HG02840 (cell line): ENCODE measurements at regions not wholly inside any gene's neighbourhood (a gene's known extent, or its start where the extent isn't known, plus 50 kb on each side); places are given as distances from the start of the nearest gene placed in this dataset.
"Not testable (repeated sequence)": the region's sequence is repeated elsewhere in the genome, so short reads cannot be mapped to it uniquely, and the experiment has no call there.

ENCODE experiments used
- ATAC-seq: cut with Tn5 transposase; IDR thresholded peaks from one replicate; pipeline ENCODE4 v1.9.1; 2021; ENCODE audit warnings: mild to moderate bottlenecking, moderate library complexity, moderate number of reproducible peaks; ENCODE audit not compliant: unreplicated experiment, low FRiP score

GRCh38 chr6:56812851-56813250 is 142.1 kb upstream of the BEND6 start:
- ATAC-seq = not testable (repeated sequence)

- ATAC-seq = no peak
Observed at GRCh38 chr6:56808871-56809359, 146.0 kb upstream of the BEND6 start.

GRCh38 chr6:56807989-56808337 is 146.9 kb upstream of the BEND6 start:
- ATAC-seq = no peak

GRCh38 chr6:56807326-56807988 is 147.4 kb upstream of the BEND6 start:
- no peak for ATAC-seq

- ATAC-seq = no peak
Observed at GRCh38 chr6:56806368-56806767, 148.5 kb upstream of the BEND6 start.

GRCh38 chr6:56804996-56805395 is 149.9 kb upstream of the BEND6 start:
- ATAC-seq = no peak

GRCh38 chr6:56803594-56803993 is 151.3 kb upstream of the BEND6 start:
- no peak for ATAC-seq

- ATAC-seq = no peak
Observed at GRCh38 chr6:56802584-56802983, 152.3 kb upstream of the BEND6 start.

- ATAC-seq = no peak
Observed at GRCh38 chr6:56799989-56800388, 154.9 kb upstream of the BEND6 start.

GRCh38 chr6:56798163-56798562 is 155.5 kb upstream of the DST start:
- no peak for ATAC-seq

- ATAC-seq = peak; percentile 54
Observed at GRCh38 chr6:56796196-56796532, 153.5 kb upstream of the DST start.

GRCh38 chr6:56795466-56796195 is 152.9 kb upstream of the DST start:
- ATAC-seq = no peak

GRCh38 chr6:56794421-56794820 is 151.7 kb upstream of the DST start:
- no peak for ATAC-seq

- no peak for ATAC-seq
Observed at GRCh38 chr6:56793938-56794337, 151.2 kb upstream of the DST start.

- ATAC-seq = no peak
Observed at GRCh38 chr6:56790414-56790813, 147.7 kb upstream of the DST start.

- ATAC-seq = no peak
Observed at GRCh38 chr6:56789879-56790278, 147.2 kb upstream of the DST start.

GRCh38 chr6:56789342-56789741 is 146.7 kb upstream of the DST start:
- no peak for ATAC-seq

- no peak for ATAC-seq
Observed at GRCh38 chr6:56787209-56787608, 144.5 kb upstream of the DST start.

- ATAC-seq = no peak
Observed at GRCh38 chr6:56786256-56786655, 143.6 kb upstream of the DST start.

- not testable (repeated sequence) for ATAC-seq
Observed at GRCh38 chr6:56785536-56785935, 142.8 kb upstream of the DST start.

GRCh38 chr6:56780109-56780508 is 137.4 kb upstream of the DST start:
- ATAC-seq = not testable (repeated sequence)

GRCh38 chr6:56778503-56778902 is 135.8 kb upstream of the DST start:
- ATAC-seq = not testable (repeated sequence)
